ENCODE measurements at regions not wholly inside any gene's neighbourhood (a gene's known extent, or its start where the extent isn't known, plus 50 kb on each side); places are given as distances from the start of the nearest gene placed in this dataset.

DNA sequence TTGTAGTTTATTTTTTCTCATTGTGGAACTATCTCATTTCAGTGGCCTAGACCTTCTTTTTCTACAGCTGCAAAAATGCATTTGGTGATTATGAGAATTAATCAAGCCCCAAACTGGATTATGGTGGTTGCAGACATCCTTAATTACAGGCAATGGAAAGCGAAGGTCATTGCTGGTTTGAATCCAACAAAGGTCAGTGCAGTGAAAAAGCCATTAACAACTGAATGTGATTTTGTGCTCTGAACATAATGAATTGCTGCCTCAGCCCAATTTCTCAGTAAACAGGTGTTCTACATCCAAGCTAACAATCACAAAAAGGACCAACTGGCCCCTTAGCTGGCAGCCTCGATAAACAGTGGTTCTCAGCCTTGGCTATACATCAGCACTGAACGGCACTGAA is 260.1 kb upstream of the DPPA4 start:
- Histone ChIP-seq H3K9me3 (replicated peaks) (peaks cover 34% of the 10 kb centered on the region), H3K36me3 (no peaks in the 10 kb centered on the region), H3K4me3 (no peak overlapping the region), H3K4me1 (no peaks in the 10 kb centered on the region), H3K27ac (replicated peaks) (no peak overlapping the region), H3K27me3 (ENCODE audit: low read depth) (no peaks in the 10 kb centered on the region)
- intact Hi-C loops (cut with micrococcal nuclease) = no loop called here
- DNase-seq = no peak
- TF ChIP-seq, protein P1, sequence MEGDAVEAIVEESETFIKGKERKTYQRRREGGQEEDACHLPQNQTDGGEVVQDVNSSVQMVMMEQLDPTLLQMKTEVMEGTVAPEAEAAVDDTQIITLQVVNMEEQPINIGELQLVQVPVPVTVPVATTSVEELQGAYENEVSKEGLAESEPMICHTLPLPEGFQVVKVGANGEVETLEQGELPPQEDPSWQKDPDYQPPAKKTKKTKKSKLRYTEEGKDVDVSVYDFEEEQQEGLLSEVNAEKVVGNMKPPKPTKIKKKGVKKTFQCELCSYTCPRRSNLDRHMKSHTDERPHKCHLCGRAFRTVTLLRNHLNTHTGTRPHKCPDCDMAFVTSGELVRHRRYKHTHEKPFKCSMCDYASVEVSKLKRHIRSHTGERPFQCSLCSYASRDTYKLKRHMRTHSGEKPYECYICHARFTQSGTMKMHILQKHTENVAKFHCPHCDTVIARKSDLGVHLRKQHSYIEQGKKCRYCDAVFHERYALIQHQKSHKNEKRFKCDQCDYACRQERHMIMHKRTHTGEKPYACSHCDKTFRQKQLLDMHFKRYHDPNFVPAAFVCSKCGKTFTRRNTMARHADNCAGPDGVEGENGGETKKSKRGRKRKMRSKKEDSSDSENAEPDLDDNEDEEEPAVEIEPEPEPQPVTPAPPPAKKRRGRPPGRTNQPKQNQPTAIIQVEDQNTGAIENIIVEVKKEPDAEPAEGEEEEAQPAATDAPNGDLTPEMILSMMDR (IDR thresholded peaks at IDR 0.05; ENCODE audit: borderline replicate concordance) = no peak

DNA sequence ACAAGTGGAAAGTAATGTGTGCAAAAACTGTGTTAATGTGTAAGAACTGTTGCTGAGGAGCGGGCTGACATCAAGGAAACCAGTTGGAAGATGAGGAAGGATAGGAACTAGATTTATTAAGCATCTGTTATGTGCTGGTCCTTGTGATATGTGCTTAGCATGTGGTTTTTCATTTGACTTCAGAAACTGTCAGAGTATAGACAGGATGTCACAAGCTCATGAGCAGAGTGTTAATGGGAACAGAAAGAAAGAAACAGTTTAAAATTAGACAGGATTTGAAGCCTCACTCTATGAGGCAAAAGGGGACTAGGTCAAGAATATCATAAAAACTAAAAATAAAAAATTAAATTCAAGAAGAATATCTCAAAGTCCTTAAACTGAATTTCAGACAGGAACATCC is 270.6 kb upstream of the DPPA4 start:
- no peak overlapping the region for H3K4me3 ChIP-seq
- no peaks in the 10 kb centered on the region for H3K4me1 ChIP-seq
- no peak overlapping the region for H3K27ac ChIP-seq (replicated peaks)
- intact Hi-C loops (cut with micrococcal nuclease) = no loop called here
- peaks cover 7% of the 10 kb centered on the region for H3K9me3 ChIP-seq (replicated peaks)
- no peaks in the 10 kb centered on the region for H3K36me3 ChIP-seq
- no peaks in the 10 kb centered on the region for H3K27me3 ChIP-seq (ENCODE audit: low read depth)
- DNase-seq = no peak
- TF ChIP-seq, protein P1 (IDR thresholded peaks at IDR 0.05; ENCODE audit: borderline replicate concordance) = no peak

DNA sequence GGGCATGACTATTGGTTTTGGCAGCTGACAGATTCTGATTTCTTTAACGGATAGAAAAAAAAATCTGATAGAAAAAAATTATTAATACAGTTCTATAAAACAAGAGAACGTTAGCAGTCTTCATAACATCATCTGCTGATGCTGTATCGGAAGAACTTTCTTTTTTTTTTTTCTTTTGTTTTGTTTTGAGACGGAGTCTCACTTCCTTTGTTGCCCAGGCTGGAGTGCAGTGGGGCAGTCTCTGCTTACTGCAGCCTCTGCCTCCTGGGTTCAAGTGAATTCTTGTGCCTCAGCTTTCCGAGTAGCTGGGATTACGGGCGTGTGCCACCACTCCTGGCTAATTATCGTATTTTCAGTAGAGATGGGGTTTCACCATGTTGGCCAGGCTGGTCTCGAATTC is 271.2 kb upstream of the DPPA4 start:
- no peaks in the 10 kb centered on the region for H3K9me3 ChIP-seq (replicated peaks)
- H3K27ac ChIP-seq (replicated peaks) = no peak overlapping the region
- H3K4me3 ChIP-seq = no peak overlapping the region
- TF ChIP-seq, protein P1 (IDR thresholded peaks at IDR 0.05; ENCODE audit: borderline replicate concordance) = no peak
- H3K4me1 ChIP-seq = no peaks in the 10 kb centered on the region
- H3K27me3 ChIP-seq (ENCODE audit: low read depth) = no peaks in the 10 kb centered on the region
- H3K36me3 ChIP-seq = no peaks in the 10 kb centered on the region
- intact Hi-C loops (cut with micrococcal nuclease) = no loop called here
- no peak for DNase-seq

DNA sequence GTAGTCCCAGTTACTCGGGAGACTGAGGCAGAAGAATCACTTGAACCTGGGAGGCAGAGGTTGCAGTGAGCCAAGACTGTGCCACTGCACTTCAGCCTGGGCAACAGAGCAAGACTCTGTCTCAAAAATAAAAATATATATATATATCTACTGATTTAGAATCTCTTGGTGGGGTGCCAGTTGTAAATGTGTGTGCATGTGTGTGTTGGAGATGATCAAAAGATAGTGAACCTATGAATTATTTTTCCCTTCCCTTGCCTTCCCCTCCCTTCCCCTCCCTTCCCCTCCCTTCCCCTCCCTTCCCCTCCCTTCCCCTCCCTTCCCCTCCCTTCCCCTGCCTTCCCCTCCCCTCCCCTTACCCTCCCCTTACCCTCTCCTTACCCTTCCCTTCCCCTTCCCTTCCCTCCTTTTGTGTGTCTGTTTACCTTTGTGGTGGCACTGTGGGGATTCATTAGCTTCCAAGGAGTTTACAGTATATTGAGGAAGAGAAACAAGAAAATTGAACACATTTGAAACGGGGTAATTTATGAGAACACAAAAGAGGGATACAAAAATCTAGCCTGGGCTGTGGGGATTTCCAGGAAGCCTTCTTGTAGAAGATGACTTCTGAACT is 281.5 kb upstream of the DPPA4 start:
- Histone ChIP-seq H3K27me3 (ENCODE audit: low read depth) (no peaks in the 10 kb centered on the region), H3K9me3 (replicated peaks) (no peaks in the 10 kb centered on the region), H3K4me3 (no peak overlapping the region), H3K4me1 (no peaks in the 10 kb centered on the region), H3K27ac (replicated peaks) (no peak overlapping the region), H3K36me3 (no peaks in the 10 kb centered on the region)
- TF ChIP-seq, protein P1 (IDR thresholded peaks at IDR 0.05; ENCODE audit: borderline replicate concordance) = no peak
- intact Hi-C loops (cut with micrococcal nuclease) = no loop called here
- no peak for DNase-seq

DNA sequence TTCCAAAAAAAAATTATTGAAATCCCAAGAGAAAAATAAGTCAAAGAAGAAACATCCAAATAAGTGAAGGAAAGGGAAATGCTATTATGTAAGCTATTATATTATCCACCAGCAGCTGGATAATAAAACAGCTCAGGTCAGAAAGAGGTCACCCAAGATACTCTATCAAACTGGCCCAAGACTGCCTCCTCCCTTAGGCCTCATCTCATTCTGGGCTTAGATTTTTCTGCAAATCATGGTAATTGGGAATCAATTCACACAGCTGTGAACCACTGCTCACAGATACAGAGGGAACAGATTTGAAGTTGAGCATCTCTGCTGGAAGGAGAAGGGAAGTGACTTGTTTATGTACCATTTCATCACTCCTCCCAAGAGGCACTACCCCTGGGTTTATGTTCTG is 294.6 kb upstream of the DPPA4 start:
- H3K36me3 ChIP-seq = no peaks in the 10 kb centered on the region

More for the DNA sequence above, 294.6 kb upstream of the DPPA4 start:
- H3K27me3 ChIP-seq (ENCODE audit: low read depth) = no peaks in the 10 kb centered on the region
- H3K27ac ChIP-seq (replicated peaks) = no peak overlapping the region
- no peaks in the 10 kb centered on the region for H3K4me1 ChIP-seq
- H3K9me3 ChIP-seq (replicated peaks) = no peaks in the 10 kb centered on the region
- no peak for DNase-seq
- H3K4me3 ChIP-seq = no peak overlapping the region
- TF ChIP-seq, protein P1 (IDR thresholded peaks at IDR 0.05; ENCODE audit: borderline replicate concordance) = no peak
- intact Hi-C loops (cut with micrococcal nuclease) = no loop called here
